SK-N-SH (cell line): ENCODE measurements at regions not wholly inside any gene's neighbourhood (a gene's known extent, or its start where the extent isn't known, plus 50 kb on each side); places are given as distances from the start of the nearest gene placed in this dataset.

Source experiments
- CTCF ChIA-PET: fragments of 300-600, 350-600 bp; formaldehyde crosslinking; extraction: SDS; loops from one replicate; lab custom pipeline; 2021; lab: Yijun Ruan, JAX
- POLR2A ChIA-PET: fragments of 350-600 bp; sonication (Branson Sonifier 250); formaldehyde crosslinking; extraction: SDS; loops from one replicate; lab custom pipeline; 2020; ENCODE audit warnings: antibody characterized with exemption, inconsistent platforms; lab: Yijun Ruan, JAX
- DNase-seq: peaks from one replicate; pipeline ENCODE4 v3.0.0; 2012
- H2AFZ ChIP-seq: fragments of 200-600 bp; sonication (generic); 2 replicates; pipeline ENCODE4 v1.8.1; 2016; ENCODE audit warnings: antibody characterized with exemption, mild to moderate bottlenecking, low read depth
- H3F3A ChIP-seq: fragments of 200-600 bp; sonication (generic); replicated peaks from 2 replicates; pipeline ENCODE3; 2016; ENCODE audit warnings: antibody characterized with exemption, mild to moderate bottlenecking; ENCODE audit not compliant: insufficient read depth
- H3K27ac ChIP-seq, 2 experiments: fragments of 200-500 bp in 1 of 2; fragments of 200-600 bp in 1 of 2; sonication (Bioruptor generic) in 1 of 2; sonication (generic), shearing (Covaris generic) in 1 of 2; 2 replicates each; pipeline versions ENCODE4 v1.5.1 to v1.6.1; 2014 to 2016; ENCODE audit warnings: low read depth in 2 of 2, inconsistent platforms in 1 of 2, low read length in 1 of 2, mild to moderate bottlenecking in 1 of 2, mixed read lengths in 1 of 2
- H3K27me3 ChIP-seq: fragments of 200-600 bp; sonication (generic), shearing (Covaris generic); 2 replicates; pipeline ENCODE4 v1.6.1; 2016; ENCODE audit warnings: mixed run types; ENCODE audit not compliant: insufficient read depth
- H3K36me3 ChIP-seq, 2 experiments: fragments of 200-500 bp in 1 of 2; fragments of 200-600 bp in 1 of 2; sonication (Bioruptor generic) in 1 of 2; sonication (generic) in 1 of 2; replicated peaks in 1 of 2; 2 replicates each; pipeline versions ENCODE3 to v1.5.1; 2014 to 2016; ENCODE audit warnings: low read length in 1 of 2, mild to moderate bottlenecking in 1 of 2; ENCODE audit not compliant: insufficient read depth in 2 of 2, control insufficient read depth in 1 of 2
- H3K4me1 ChIP-seq, 2 experiments: fragments of 200-500 bp in 1 of 2; fragments of 200-600 bp in 1 of 2; sonication (Bioruptor generic) in 1 of 2; sonication (generic), shearing (Covaris generic) in 1 of 2; 2 replicates each; pipeline versions ENCODE4 v1.5.1 to v1.6.1; 2014 to 2016; ENCODE audit warnings: low read depth in 1 of 2, low read length in 1 of 2, mixed run types in 1 of 2; ENCODE audit not compliant: insufficient read depth in 2 of 2, control insufficient read depth in 1 of 2
- H3K4me2 ChIP-seq: fragments of 200-600 bp; sonication (generic), shearing (Covaris generic); 2 replicates; pipeline ENCODE4 v1.6.1; 2017; ENCODE audit warnings: mixed run types
- H3K4me3 ChIP-seq, 2 experiments: fragments of 200-500 bp in 1 of 2; fragments of 200-600 bp in 1 of 2; sonication (Bioruptor generic) in 1 of 2; sonication (generic), shearing (Covaris generic) in 1 of 2; 2 replicates each; pipeline versions ENCODE4 v1.5.1 to v1.8.1; 2014 to 2016; ENCODE audit warnings: low read depth in 2 of 2, inconsistent platforms in 1 of 2, low read length in 1 of 2, mild to moderate bottlenecking in 1 of 2, mixed read lengths in 1 of 2, moderate library complexity in 1 of 2
- H3K79me2 ChIP-seq: fragments of 200-600 bp; sonication (generic); 2 replicates; pipeline ENCODE4 v1.8.1; 2017; ENCODE audit warnings: mild to moderate bottlenecking; ENCODE audit not compliant: insufficient read depth
- H3K9ac ChIP-seq: fragments of 200-600 bp; sonication (generic); 2 replicates; pipeline ENCODE4 v1.6.1; 2017; ENCODE audit warnings: mixed run types
- H3K9me2 ChIP-seq: fragments of 200-600 bp; sonication (generic); 2 replicates; pipeline ENCODE4 v1.6.1; 2017; ENCODE audit warnings: mixed run types
- H3K9me3 ChIP-seq: fragments of 200-600 bp; sonication (generic); 2 replicates; pipeline ENCODE4 v1.6.1; 2017; ENCODE audit warnings: mixed run types, mild to moderate bottlenecking, moderate library complexity
- H4K20me1 ChIP-seq: fragments of 200-600 bp; sonication (generic); 2 replicates; pipeline ENCODE4 v1.6.1; 2017; ENCODE audit warnings: mild to moderate bottlenecking, mixed run types; ENCODE audit not compliant: insufficient read depth
- ELF1 ChIP-seq: IDR thresholded peaks from 2 replicates; pipeline ENCODE4 v1.4.0; 2012
- EP300 ChIP-seq, 2 experiments: IDR thresholded peaks; 2 replicates each; pipeline versions ENCODE4 v1.4.0 to v1.6.1; 2012; ENCODE audit warnings: borderline replicate concordance in 1 of 2, low read depth in 1 of 2, low read length in 1 of 2
- FOSL2 ChIP-seq: IDR thresholded peaks from 2 replicates; pipeline ENCODE4 v1.4.0; 2012; ENCODE audit warnings: low read depth, mild to moderate bottlenecking, moderate library complexity, borderline replicate concordance
- FOXM1 ChIP-seq: IDR thresholded peaks from 2 replicates; pipeline ENCODE4 v1.4.0; 2012; ENCODE audit warnings: low read depth, mild to moderate bottlenecking
- JUND ChIP-seq: IDR thresholded peaks from 2 replicates; pipeline ENCODE4 v1.4.0; 2012
- MEF2A ChIP-seq: IDR thresholded peaks from 2 replicates; pipeline ENCODE4 v1.4.0; 2012; ENCODE audit warnings: low read depth, borderline replicate concordance
- MXI1 ChIP-seq: IDR thresholded peaks from 2 replicates; pipeline ENCODE4 v1.6.1; 2012; ENCODE audit warnings: mild to moderate bottlenecking, low read depth, low read length, improper control_type of control experiment
- NFIC ChIP-seq: IDR thresholded peaks from 2 replicates; pipeline ENCODE4 v1.4.0; 2012; ENCODE audit warnings: borderline replicate concordance
- NRF1 ChIP-seq: IDR thresholded peaks from 2 replicates; pipeline ENCODE4 v1.6.1; 2012; ENCODE audit warnings: low read depth, mild to moderate bottlenecking, low read length
- POLR2AphosphoS5 ChIP-seq: IDR thresholded peaks from 2 replicates; pipeline ENCODE4 v1.6.1; 2012; ENCODE audit warnings: low read depth, low read length
- RCOR1 ChIP-seq: fragments of 150-350 bp; IDR thresholded peaks from 2 replicates; pipeline ENCODE4 v1.6.1; 2017; ENCODE audit warnings: antibody characterized with exemption, low read length
- RFX5 ChIP-seq: IDR thresholded peaks from 2 replicates; pipeline ENCODE4 v1.6.1; 2012; ENCODE audit warnings: mild to moderate bottlenecking, improper control_type of control experiment, low read length
- SIN3A ChIP-seq: IDR thresholded peaks from 2 replicates; pipeline ENCODE4 v1.6.1; 2012; ENCODE audit warnings: low read depth, mild to moderate bottlenecking, low read length, moderate library complexity, borderline replicate concordance
- TCF12 ChIP-seq: IDR thresholded peaks from 2 replicates; pipeline ENCODE4 v1.4.0; 2012
- TEAD4 ChIP-seq: IDR thresholded peaks from 2 replicates; pipeline ENCODE4 v1.4.0; 2012; ENCODE audit warnings: mild to moderate bottlenecking, borderline replicate concordance; ENCODE audit not compliant: insufficient read depth
- YY1 ChIP-seq: IDR thresholded peaks from 2 replicates; pipeline ENCODE4 v1.4.0; 2012; ENCODE audit warnings: low read depth, mild to moderate bottlenecking
- WGBS: methylation state at CpG from one replicate; pipeline ENCODE4 v1.1.6; 2017; ENCODE audit warnings: low lambda C conversion rate; 5-methylcytosine and 5-hydroxymethylcytosine counted together
- TF ChIP-seq, protein P1 (sequence below): fragments of 150-350 bp; IDR thresholded peaks from 2 replicates; pipeline ENCODE4 v1.6.1; 2016; ENCODE audit warnings: mild to moderate bottlenecking, low read depth, low read length
- TF ChIP-seq, protein P2 (sequence below): IDR thresholded peaks from 2 replicates; pipeline ENCODE4; 2012
- TF ChIP-seq, protein P3 (sequence below): fragments of 150-350 bp; IDR thresholded peaks from 2 replicates; pipeline ENCODE4 v1.6.1; 2017; ENCODE audit warnings: antibody characterized with exemption, low read length, low read depth, borderline replicate concordance
- TF ChIP-seq, protein P4 (sequence below): IDR thresholded peaks from 2 replicates; pipeline ENCODE4 v1.4.0; 2012; ENCODE audit warnings: low read depth, borderline replicate concordance
- TF ChIP-seq, protein P5 (sequence below): IDR thresholded peaks from 2 replicates; pipeline ENCODE4 v1.6.1; 2012; ENCODE audit warnings: mild to moderate bottlenecking, low read depth, low read length, moderate library complexity

DNA sequence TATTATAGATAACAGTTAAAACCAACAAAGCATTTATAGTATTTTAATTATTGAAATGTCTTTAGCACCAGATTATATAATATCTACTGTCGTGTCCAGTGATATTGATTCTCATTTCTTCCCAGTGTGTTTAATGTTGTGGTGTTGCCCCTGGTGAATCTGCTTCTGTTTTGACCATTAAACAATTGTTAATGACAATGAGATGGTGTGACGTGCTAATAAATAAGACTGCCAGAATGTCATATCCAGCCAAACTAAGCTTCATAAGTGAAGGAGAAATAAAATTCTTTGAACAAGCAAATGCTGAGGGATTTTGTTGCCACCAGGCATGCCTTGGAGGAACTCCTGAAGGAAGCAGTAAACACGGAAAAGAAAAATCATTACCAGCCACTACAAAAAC lies 480.0 kb upstream of the ROBO1 start:
- Histone ChIP-seq H3K36me3 (no peaks in the 10 kb centered on the region), H3K4me3 (no peak overlapping the region), H2AFZ (no peak overlapping the region), H3K9ac (no peak overlapping the region), H3K27ac (no peak overlapping the region), H3F3A (no peaks in the 10 kb centered on the region), H3K4me2 (no peak overlapping the region), H4K20me1 (no peaks in the 10 kb centered on the region), H3K9me2 (no peaks in the 10 kb centered on the region), H3K79me2 (no peaks in the 10 kb centered on the region), H3K9me3 (no peaks in the 10 kb centered on the region), H3K4me1 (no peaks in the 10 kb centered on the region), H3K27me3 (no peaks in the 10 kb centered on the region)
- POLR2A ChIA-PET, result no interaction called here
- no peak for DNase-seq
- TF ChIP-seq NRF1 (no peak), POLR2AphosphoS5 (no peak), ELF1 (no peak), MEF2A (no peak)
- WGBS, result 68% methylated on average over 3 of the region's 3 CpGs
- CTCF ChIA-PET, result interaction anchor here (0.5 to 0.7 kb wide), 2 partner anchors 230 to 265 kb away, joined by 3 read pairs; no protein-coding TSS in a partner anchor

DNA sequence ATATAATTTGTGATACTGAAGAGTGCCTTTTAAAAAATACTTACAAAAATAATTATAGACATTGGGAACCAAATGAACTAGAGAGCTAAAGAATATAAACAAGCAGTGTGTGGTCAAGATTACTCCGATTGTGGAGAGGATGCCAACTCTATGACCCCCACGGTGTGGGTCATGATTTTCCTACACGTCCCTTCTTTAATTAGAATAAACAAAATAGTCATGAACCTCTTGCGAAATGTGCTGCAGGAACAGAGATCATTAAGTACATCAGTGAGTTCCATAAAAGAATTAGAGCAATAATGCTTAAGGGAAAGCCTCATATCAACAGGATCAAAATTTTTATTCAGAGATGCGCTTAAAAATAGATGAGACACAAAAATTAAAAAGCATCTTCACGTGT lies 476.6 kb upstream of the ROBO1 start:
- WGBS, result 65% methylated on average over 6 of the region's 6 CpGs
- DNase-seq, result no peak

More for the DNA sequence above, 476.6 kb upstream of the ROBO1 start:
- Histone ChIP-seq H3F3A (no peaks in the 10 kb centered on the region), H3K36me3 (no peaks in the 10 kb centered on the region), H3K79me2 (no peaks in the 10 kb centered on the region), H2AFZ (no peak overlapping the region), H3K4me2 (no peak overlapping the region), H3K4me3 (no peak overlapping the region), H3K27ac (no peak overlapping the region), H3K9me2 (no peaks in the 10 kb centered on the region), H3K9me3 (no peaks in the 10 kb centered on the region), H4K20me1 (no peaks in the 10 kb centered on the region), H3K9ac (no peak overlapping the region), H3K27me3 (no peaks in the 10 kb centered on the region), H3K4me1 (no peaks in the 10 kb centered on the region)
- CTCF ChIA-PET, result no interaction called here
- no peak for TF ChIP-seq EP300 (IDR thresholded peaks at IDR 0.05; ENCODE audit: borderline replicate concordance in 1 of 2, low read depth in 1 of 2, low read length in 1 of 2)
- no peak for TF ChIP-seq POLR2AphosphoS5
- TF ChIP-seq, protein P1, sequence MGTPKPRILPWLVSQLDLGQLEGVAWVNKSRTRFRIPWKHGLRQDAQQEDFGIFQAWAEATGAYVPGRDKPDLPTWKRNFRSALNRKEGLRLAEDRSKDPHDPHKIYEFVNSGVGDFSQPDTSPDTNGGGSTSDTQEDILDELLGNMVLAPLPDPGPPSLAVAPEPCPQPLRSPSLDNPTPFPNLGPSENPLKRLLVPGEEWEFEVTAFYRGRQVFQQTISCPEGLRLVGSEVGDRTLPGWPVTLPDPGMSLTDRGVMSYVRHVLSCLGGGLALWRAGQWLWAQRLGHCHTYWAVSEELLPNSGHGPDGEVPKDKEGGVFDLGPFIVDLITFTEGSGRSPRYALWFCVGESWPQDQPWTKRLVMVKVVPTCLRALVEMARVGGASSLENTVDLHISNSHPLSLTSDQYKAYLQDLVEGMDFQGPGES, result no peak
- no peak for TF ChIP-seq SIN3A
- no peak for TF ChIP-seq JUND
- no peak for TF ChIP-seq YY1
- no peak for TF ChIP-seq TCF12
- no peak for TF ChIP-seq FOSL2
- TF ChIP-seq RCOR1, result no peak
- no peak for TF ChIP-seq FOXM1
- no peak for TF ChIP-seq MXI1
- TF ChIP-seq, protein P2, sequence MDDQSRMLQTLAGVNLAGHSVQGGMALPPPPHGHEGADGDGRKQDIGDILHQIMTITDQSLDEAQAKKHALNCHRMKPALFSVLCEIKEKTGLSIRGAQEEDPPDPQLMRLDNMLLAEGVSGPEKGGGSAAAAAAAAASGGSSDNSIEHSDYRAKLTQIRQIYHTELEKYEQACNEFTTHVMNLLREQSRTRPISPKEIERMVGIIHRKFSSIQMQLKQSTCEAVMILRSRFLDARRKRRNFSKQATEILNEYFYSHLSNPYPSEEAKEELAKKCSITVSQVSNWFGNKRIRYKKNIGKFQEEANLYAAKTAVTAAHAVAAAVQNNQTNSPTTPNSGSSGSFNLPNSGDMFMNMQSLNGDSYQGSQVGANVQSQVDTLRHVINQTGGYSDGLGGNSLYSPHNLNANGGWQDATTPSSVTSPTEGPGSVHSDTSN, result no peak
- no peak for TF ChIP-seq TEAD4
- TF ChIP-seq RFX5, result no peak
- TF ChIP-seq, protein P3, sequence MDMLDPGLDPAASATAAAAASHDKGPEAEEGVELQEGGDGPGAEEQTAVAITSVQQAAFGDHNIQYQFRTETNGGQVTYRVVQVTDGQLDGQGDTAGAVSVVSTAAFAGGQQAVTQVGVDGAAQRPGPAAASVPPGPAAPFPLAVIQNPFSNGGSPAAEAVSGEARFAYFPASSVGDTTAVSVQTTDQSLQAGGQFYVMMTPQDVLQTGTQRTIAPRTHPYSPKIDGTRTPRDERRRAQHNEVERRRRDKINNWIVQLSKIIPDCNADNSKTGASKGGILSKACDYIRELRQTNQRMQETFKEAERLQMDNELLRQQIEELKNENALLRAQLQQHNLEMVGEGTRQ, result no peak
- TF ChIP-seq, protein P4, sequence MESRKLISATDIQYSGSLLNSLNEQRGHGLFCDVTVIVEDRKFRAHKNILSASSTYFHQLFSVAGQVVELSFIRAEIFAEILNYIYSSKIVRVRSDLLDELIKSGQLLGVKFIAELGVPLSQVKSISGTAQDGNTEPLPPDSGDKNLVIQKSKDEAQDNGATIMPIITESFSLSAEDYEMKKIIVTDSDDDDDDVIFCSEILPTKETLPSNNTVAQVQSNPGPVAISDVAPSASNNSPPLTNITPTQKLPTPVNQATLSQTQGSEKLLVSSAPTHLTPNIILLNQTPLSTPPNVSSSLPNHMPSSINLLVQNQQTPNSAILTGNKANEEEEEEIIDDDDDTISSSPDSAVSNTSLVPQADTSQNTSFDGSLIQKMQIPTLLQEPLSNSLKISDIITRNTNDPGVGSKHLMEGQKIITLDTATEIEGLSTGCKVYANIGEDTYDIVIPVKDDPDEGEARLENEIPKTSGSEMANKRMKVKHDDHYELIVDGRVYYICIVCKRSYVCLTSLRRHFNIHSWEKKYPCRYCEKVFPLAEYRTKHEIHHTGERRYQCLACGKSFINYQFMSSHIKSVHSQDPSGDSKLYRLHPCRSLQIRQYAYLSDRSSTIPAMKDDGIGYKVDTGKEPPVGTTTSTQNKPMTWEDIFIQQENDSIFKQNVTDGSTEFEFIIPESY, result no peak
- TF ChIP-seq NFIC, result no peak
- no peak for TF ChIP-seq NRF1
- TF ChIP-seq MEF2A, result no peak
- TF ChIP-seq, protein P5, sequence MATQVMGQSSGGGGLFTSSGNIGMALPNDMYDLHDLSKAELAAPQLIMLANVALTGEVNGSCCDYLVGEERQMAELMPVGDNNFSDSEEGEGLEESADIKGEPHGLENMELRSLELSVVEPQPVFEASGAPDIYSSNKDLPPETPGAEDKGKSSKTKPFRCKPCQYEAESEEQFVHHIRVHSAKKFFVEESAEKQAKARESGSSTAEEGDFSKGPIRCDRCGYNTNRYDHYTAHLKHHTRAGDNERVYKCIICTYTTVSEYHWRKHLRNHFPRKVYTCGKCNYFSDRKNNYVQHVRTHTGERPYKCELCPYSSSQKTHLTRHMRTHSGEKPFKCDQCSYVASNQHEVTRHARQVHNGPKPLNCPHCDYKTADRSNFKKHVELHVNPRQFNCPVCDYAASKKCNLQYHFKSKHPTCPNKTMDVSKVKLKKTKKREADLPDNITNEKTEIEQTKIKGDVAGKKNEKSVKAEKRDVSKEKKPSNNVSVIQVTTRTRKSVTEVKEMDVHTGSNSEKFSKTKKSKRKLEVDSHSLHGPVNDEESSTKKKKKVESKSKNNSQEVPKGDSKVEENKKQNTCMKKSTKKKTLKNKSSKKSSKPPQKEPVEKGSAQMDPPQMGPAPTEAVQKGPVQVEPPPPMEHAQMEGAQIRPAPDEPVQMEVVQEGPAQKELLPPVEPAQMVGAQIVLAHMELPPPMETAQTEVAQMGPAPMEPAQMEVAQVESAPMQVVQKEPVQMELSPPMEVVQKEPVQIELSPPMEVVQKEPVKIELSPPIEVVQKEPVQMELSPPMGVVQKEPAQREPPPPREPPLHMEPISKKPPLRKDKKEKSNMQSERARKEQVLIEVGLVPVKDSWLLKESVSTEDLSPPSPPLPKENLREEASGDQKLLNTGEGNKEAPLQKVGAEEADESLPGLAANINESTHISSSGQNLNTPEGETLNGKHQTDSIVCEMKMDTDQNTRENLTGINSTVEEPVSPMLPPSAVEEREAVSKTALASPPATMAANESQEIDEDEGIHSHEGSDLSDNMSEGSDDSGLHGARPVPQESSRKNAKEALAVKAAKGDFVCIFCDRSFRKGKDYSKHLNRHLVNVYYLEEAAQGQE, result no peak
- TF ChIP-seq, all 33 proteins: peak for 0
- POLR2A ChIA-PET, result no interaction called here
